HuH-7 (cell line): ENCODE measurements at regions not wholly inside any gene's neighbourhood (a gene's known extent, or its start where the extent isn't known, plus 50 kb on each side); places are given as distances from the start of the nearest gene placed in this dataset.
"Not testable (repeated sequence)": the region's sequence is repeated elsewhere in the genome, so short reads cannot be mapped to it uniquely, and the experiment has no call there.

Experiments used
- DNase-seq: peaks from one replicate; pipeline ENCODE4 v3.0.0; 2011; ENCODE audit warnings: low spot score

DNA sequence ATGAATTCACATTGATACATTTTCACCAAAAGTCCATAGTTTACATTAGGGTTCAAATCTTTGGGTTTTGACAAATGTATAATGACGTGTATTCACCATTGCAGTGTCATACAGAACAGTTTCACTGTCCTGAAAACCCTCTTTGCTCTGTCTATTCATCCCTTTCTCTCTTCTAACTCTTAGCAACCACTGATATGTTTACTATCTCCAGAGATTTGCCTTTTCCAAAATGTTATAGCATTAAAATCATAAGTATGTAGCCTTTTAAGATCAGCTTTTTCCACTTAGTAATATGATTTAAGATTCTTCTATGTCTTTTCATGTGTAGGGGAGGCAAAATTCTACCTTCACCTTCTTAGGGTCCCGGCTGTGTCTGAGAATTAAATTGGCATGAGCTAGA is 203.8 kb downstream of the TPRG1 start:
- DNase-seq: no peak

DNA sequence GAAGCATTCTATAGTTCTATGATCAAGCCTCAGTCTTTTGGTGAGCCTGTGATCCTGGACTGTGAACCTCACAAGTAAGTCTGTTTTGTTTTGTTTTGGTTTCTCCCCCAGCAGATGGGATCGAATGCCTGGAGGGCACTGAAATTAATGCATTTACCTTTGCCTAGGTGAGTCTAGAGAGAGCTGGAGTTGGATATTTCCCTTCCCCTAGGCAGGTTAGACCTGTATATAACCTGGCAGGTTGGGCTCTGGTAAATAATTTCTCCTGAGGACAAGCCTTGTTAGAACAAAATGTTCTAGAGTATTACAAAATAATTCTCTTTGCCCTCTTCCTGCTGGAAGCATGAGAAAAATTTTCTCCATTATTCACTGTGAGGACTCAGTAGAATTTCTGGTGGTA is 211.9 kb downstream of the TPRG1 start:
- no peak for DNase-seq

DNA sequence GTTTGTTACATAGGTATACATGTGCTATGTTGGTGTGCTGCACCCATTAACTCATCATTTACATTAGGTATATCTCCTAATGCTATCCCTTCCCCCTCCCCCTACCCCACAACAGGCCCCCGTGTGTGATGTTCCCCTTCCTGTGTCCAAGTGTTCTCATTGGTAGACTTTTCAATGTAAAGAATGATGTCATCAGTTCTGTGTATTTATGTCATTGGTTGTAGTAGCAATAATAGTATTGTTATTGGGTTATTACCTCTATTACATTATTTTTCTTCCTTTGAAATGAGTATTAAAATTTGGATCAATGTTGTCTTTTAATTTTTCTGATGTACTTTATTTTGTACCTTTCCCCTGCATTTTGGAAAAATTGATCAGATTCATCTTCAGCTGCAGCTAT is 214.1 kb downstream of the TPRG1 start:
- not testable (repeated sequence) for DNase-seq

DNA sequence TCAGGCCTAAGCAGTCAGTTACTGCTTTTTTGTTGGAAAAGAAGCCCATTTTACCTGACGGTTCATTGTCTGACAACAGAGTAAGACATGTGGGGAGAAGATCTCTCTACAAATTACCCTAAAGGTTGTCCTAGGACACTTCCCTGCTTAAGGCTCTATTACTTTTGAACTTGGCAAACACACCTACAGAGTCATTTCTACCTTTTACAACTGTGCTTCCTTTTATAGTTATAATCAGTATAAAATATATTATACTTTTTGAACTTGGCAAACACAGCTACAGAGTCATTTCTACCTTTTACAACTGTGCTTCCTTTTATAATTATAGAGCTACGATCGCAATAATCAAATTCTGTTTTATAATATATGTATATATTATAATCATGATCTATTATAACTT is 215.0 kb downstream of the TPRG1 start:
- DNase-seq: no peak

DNA sequence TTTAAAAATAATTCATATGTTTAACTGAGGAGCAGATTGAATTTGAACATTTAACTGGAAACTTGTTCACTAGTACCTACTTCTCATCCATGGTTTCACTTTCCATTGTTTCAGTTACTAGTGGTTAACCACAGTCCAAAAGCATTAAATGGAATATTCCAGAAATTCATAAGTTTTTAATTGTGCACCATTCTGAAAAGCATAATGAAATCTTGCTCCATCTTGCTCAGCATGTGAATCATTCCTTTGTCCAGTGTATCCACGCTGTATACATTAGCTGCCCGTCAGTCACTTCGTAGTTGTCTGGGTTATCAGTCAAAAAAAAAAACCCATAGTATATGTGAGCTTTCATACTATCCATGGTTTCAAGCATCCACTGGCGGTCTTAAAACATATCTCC is 217.6 kb downstream of the TPRG1 start:
- no peak for DNase-seq

DNA sequence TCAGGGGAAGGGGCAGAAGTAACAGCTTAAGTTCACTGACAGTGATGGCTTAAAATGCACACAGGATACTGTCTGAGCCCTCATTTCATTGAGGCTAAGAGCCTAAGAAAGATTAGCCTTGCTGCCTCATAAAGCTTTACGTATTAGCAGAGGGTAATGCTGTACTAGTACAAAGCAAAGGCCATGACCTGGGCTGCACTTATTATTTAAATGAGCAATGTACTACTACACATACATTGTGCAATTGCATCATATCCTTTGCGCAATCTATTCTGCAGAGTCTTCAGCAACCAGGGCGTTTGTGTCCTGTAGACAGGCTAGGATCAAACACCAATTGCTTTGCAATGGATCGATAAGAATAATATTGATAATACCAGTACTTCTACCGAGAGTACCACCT is 221.8 kb downstream of the TPRG1 start:
- peak; percentile 36 for DNase-seq

DNA sequence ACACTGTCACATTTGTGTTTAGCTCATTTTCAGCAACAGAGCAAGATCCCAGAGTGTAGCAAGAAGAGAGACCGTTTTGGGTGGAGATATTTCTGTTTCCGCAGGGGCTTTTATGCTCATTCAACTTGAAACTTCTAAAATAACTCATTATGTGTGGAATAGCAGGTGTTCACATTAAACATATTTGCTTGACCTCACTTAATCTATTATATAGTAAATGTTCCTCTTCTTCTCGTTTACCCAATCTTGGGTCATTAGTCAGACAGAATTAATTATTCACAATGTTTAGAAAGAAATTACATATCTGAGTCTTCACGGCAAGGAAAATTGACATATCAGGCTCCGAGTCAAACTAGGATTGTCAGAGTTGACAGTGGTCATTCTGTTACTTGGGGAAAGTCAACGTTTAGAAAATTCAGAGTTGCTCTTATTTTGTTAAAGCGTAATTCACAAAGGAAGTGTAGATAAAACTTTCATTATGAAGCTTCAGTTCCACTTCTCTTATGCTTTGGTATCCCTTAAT is 222.9 kb downstream of the TPRG1 start:
- no peak for DNase-seq

DNA sequence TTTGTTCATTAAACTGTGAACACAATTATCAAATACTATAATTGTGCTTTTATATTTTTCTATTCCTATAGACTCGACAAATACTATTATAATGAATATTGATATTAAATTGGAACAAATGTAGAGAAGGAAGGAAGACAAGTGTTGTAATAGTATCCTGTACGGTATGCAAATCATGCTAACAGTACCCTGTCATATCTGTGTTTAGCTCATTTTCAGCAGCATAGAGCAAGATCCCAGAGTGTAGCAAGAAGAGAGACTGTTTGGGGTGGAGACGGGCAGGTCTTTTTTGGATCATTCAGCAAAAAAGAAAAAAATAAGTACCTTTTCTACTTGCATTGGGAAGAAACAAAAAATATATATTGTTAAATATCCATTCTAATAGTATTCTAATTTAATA is 224.1 kb downstream of the TPRG1 start:
- no peak for DNase-seq

DNA sequence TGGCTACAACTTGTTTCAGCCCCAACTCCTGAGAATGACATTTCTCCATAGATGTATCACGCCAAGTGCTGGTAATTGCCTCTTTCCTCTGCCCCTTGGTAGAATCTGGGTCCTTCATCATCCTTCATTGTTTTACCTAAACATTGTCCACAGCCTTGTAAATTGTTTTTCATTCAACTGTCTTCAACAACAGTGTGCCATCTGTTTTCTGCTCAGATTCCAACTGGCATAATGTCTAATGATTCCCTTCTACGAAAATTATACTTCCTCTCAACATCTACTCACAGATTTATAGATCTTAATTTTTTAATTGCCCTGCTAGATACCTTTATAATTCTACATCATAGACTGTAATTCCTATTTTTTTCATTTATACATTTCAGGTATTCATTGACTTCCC is 226.9 kb downstream of the TPRG1 start:
- no peak for DNase-seq

DNA sequence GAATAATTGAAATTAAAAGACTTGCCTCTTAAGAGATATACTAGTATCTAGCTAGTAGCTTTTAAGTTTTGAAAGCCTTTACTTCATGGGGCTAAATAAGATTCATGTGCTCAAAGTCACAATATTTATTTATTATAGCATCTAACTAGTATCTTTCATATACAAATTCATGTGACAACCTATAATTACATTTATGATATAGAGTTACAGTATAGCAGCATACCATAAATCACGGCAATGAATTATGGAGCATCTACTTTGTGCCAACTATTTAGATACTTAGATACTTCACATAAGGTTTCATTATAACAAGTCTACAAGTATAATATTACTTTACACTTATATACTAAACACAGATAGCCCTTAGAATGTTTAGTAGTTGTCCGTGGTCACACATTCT is 229.4 kb downstream of the TPRG1 start:
- no peak for DNase-seq

DNA sequence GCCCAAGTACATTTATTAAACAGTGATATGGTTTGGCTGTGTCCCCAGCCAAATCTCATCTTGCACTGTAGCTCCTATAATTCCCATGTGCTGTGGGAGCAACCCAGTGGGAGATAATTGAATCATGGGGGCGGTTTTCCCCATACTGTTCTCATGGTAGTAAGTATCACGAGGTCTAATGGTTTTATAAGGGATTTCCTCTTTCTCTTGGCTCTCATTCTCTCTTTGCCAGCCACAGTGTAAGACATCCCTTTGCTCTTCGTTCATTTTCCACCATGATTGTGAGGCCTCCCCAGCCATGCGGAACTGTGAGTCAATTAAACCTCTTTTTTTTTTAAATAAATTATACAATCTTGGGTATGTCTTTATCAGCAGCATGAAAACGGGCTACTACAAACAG is 228.0 kb upstream of the TP63 start:
- no peak for DNase-seq

DNA sequence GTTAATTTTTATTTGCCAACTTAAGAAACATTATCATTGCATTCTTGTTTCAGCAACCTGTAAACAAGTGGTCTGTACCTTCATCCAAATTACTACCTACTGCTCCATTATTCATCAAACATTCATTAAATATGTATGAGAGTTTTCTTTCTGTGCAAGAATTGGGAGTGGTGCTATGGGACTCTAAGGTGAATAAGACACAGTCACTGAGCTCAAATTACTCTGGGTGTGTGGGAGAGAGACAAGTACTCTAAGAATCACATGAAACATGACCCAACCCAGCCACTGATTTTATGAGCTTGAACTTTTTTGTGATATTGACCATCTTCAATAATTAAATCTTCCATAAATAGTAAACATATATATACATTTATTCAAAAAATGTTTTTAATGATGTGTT is 227.2 kb upstream of the TP63 start:
- DNase-seq: no peak

DNA sequence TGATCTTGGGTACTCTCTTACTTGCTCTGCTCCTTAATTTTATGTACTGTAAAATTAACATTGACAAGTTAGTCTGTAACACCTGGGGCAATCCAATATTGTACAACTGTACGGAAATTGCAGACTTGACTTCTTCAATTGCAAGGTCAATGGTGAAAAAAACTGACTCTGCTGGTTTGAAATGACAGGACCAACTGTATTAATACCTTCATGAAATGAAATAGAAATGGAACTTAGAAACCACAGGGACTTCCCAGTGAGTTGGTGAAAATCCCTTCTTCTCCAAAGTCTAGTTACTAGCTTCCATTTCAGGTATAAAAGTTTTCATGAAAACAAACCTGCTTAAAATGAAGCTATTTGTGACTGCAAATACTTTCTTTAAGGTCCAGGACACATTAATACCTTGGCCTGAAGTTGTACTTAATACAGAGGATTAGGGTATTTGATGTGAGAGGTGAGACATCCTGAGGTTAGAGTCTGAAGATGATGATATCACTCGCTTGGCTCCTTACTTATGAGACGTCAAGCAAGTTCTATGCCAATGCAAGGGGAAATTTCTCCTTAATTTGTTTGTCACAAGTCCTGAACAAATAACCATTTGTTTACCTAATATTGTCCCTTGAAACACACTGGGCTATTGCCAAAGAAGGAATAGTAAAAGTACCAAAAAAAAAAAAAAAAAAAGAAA is 226.2 kb upstream of the TP63 start:
- no peak for DNase-seq

DNA sequence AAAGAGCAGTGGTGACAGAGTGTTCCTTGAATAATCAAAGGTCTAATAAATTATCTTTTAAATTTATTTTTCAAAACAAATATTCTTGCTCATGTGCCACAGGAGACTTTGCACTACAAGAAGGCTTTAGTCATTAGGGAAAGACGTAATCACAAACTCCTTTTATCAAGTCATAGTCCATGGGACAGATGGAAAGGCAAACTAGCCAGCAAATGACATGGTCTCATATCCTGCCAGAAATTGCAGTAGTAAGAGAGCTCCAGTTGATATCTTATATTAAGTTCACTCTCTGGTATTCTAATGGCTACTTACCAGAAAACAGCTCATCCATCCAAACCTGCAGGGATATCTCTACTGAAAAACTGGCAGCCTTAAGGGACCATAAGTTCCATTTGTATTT is 225.0 kb upstream of the TP63 start:
- DNase-seq: no peak

DNA sequence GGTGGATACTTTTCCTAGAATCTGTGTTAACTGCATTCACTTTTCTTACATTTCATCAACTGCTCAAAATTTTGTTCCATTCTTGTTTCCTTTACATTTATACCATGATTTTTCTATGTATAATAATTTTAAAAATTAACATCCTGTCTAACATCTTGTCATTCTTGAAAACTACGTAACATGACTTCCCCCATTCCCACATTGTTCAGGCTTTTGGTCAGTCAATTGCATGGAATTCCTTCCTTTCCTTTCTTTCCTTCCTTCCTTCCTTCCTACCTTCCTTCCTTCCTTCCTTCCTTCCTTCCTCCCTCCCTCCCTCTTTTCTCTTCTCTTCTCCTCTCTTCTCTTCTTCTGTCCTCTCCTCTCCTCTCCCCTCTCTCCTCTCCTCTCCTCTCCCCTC is 220.7 kb upstream of the TP63 start:
- DNase-seq: no peak

DNA sequence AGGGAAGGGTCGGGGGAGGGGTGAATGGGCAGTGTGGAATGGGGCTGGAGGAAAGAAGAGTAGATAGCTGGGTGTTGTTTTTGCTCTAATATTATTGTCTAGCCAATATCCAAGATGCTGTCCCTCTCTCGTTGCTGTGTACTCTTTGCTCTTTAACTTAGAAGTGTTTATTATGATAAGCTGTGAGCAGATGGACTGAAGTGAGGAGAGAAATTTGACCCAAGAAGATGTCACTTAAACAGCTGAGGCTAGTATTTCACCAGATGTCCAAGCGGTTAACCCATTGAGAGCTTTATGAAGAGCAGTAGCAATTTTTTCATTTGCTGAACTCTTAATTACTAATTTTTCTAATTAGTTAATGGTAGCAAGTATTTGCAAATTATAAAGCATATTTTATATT is 212.2 kb upstream of the TP63 start:
- no peak for DNase-seq

DNA sequence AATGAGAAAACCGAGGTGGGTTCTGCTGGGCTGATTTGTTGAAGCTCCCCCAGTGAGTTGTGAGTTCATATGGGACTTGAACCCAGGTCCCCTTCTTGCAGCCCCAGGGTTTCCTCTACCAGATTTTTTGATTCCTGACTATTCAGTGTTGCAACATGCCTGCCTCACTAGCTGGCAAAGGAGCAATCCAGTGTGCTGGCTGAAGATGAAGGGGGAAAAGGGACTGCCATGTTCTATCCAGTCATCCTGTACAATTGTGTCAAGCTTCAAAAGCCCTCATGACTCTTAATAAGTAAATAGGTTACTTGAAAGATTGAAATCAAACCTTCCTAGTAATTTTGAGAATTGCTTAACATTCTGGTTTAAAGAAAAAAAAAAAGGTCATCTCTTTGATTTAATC is 211.5 kb upstream of the TP63 start:
- no peak for DNase-seq

DNA sequence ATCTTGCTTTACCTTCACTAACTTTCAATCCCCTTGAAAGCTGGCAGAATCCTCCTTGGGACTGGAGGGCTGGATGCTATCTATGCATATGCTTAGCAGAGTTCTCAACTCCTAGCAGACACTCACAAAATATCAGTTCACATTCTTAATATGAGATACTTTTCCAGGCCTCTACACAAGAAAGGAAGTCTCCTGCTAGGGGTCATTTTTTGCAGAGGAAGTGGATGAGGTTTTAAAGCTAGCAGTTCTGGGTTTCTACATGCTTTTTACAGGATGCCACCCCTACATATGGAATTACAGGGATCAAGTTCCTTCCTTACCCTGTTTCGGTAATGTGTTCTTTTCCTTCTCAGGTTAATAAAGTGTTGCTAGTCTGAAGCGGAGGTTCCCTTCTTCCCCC is 206.3 kb upstream of the TP63 start:
- no peak for DNase-seq

DNA sequence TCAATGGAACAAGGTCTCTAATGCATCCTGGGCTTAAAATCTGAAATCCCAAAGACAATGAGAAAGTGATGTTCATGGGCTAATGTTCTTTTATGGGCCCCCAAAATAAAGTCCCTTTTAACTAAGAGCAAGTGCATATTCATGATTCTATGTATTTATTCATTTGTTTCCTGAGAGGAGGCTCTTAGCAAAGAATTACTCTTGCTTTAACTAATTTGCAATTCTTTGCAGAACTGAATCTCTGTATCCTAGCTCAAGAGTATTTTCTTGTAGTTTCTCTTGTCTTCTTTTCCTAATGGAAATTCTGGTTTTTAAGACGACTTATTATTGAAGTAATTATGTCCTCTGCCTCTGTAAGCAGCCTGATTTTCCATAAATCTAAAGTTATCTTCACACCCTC is 202.2 kb upstream of the TP63 start:
- no peak for DNase-seq

DNA sequence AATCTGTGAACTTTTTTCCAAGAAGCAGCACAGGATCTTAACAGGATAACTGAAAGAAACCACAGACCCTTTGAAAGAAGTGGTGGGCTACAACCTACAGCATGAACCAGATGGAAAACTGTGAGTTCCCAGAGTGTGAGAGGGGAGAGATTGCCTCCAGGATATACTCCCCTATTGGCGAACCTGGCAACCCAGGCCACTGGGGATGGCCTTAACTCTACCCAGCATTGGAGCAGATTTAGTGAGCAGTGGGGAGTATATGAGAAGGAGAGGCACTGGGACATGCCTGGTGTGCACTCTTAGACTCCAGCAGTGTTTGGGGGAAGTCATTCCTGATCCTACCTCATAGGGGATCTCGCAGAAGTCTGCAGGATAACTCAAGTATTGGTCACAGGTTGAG is 201.0 kb upstream of the TP63 start:
- no peak for DNase-seq

DNA sequence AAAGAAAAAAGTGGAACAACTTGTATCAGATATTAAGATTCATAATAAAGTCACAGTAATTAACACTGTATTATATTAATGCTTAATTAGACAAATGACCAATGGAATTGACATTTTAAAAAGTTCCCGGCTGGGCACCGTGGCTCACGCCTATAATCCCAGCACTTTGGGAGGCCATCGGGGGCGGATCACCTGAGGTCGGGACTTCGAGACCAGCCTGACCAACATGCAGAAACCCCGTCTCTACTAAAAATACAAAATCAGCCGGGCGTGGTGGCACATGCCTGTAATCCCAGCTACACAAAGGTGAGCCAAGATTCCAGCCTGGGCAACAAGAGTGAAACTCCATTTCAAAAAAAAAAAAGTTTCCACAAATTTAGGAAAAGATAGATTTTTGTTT is 188.9 kb upstream of the TP63 start:
- not testable (repeated sequence) for DNase-seq

DNA sequence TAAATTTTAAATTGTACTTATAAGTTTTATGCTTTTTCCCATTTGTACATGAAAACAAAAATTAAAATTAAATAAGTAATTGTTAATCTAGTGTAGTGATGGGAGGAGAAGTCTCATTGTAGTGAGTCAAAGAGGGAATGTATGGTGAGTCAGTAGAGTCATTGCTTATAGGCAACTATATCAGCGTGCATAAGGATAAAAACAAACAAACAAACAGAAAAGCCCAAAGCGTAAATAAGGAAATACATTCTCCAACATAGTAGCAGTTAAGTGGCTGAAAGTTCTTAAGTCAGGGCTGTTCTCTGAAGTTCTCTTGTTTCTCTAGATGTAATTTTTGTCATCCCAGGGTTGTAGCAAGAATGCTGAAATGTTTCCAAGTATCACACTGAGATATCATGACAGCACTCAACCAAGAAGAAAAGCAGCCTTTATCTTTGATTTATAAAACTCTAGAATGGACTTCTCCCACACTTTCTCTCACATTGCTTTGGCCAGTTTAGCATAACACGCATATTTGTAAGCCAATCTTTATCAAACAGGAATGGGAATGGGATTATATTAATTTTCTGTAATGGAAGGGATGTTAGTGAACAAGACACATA is 184.1 kb upstream of the TP63 start:
- DNase-seq: no peak

DNA sequence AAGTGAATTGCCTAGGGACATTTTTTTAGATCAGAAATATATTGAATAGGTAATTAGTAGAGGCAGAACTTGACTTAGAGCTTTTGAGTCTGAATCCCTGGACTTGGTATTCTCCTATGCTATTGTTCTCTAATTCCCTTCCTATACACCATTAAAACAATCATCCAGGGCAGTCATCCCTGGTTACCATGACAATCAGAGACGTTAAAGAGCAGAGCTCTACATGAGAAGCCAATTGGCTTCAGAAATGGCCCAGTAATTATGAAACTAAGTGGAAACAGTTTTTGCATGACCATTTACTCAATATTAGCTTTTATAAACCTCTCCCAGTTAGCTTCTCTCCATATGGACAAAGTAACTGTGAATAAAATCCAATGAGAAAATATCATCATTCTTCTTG is 182.1 kb upstream of the TP63 start:
- no peak for DNase-seq

DNA sequence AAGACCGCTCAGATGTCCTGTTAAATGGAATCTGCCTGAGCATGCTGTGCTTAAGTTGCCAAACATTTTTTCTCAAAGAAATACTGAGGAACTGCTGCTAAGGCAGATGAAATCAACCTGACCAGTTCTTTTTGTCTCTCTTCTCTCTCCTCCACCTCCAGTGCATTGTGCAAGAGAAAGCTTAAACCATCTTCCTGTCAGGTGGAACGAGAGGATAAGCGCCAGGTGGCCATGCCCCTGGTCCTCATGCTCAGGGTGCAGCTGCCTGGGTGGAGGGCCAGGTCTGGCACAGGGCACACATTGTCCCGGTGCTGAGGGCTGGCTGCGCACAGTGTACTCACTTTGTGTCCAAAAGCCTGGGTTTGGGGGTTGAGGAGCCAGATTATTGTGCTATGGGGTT is 176.2 kb upstream of the TP63 start:
- DNase-seq: no peak
